HG03135 (cell line): ENCODE measurements at regions not wholly inside any gene's neighbourhood (a gene's known extent, or its start where the extent isn't known, plus 50 kb on each side); places are given as distances from the start of the nearest gene placed in this dataset.
"Not testable (repeated sequence)": the region's sequence is repeated elsewhere in the genome, so short reads cannot be mapped to it uniquely, and the experiment has no call there.

Source experiments
- ATAC-seq: cut with Tn5 transposase; IDR thresholded peaks from one replicate; pipeline ENCODE4 v1.9.1; 2021; ENCODE audit warnings: mild to moderate bottlenecking, moderate library complexity; ENCODE audit not compliant: unreplicated experiment

GRCh38 chr5:87787625-87788256 lies 375.0 kb upstream of the CCNH start:
- no peak for ATAC-seq

- no peak for ATAC-seq
Measured at GRCh38 chr5:87787086-87787485, 374.4 kb upstream of the CCNH start.

GRCh38 chr5:87786471-87786870 lies 373.7 kb upstream of the CCNH start:
- no peak for ATAC-seq

- no peak for ATAC-seq
Measured at GRCh38 chr5:87785554-87786335, 373.0 kb upstream of the CCNH start.

- no peak for ATAC-seq
Measured at GRCh38 chr5:87784879-87785495, 372.3 kb upstream of the CCNH start.

- no peak for ATAC-seq
Measured at GRCh38 chr5:87784311-87784710, 371.6 kb upstream of the CCNH start.

- no peak for ATAC-seq
Measured at GRCh38 chr5:87782916-87783315, 370.2 kb upstream of the CCNH start.

- no peak for ATAC-seq
Measured at GRCh38 chr5:87781976-87782375, 369.2 kb upstream of the CCNH start.

GRCh38 chr5:87780831-87781760 lies 368.4 kb upstream of the CCNH start:
- peak; percentile 100 for ATAC-seq

- no peak for ATAC-seq
Measured at GRCh38 chr5:87778876-87779275, 366.1 kb upstream of the CCNH start.

- no peak for ATAC-seq
Measured at GRCh38 chr5:87777877-87778276, 365.1 kb upstream of the CCNH start.

GRCh38 chr5:87776785-87777184 lies 364.1 kb upstream of the CCNH start:
- no peak for ATAC-seq

- ATAC-seq: not testable (repeated sequence)
Measured at GRCh38 chr5:87776302-87776701, 363.6 kb upstream of the CCNH start.

GRCh38 chr5:87775228-87775627 lies 362.5 kb upstream of the CCNH start:
- ATAC-seq: no peak

GRCh38 chr5:87774804-87775203 lies 362.1 kb upstream of the CCNH start:
- no peak for ATAC-seq

- ATAC-seq: no peak
Measured at GRCh38 chr5:87770601-87771121, 357.9 kb upstream of the CCNH start.

- no peak for ATAC-seq
Measured at GRCh38 chr5:87770016-87770570, 357.4 kb upstream of the CCNH start.

GRCh38 chr5:87769157-87769556 lies 356.4 kb upstream of the CCNH start:
- no peak for ATAC-seq

- ATAC-seq: no peak
Measured at GRCh38 chr5:87768190-87768589, 355.5 kb upstream of the CCNH start.

- ATAC-seq: no peak
Measured at GRCh38 chr5:87765009-87765408, 352.3 kb upstream of the CCNH start.
